K562 (cell line): ENCODE measurements at regions not wholly inside any gene's neighbourhood (a gene's known extent, or its start where the extent isn't known, plus 50 kb on each side); places are given as distances from the start of the nearest gene placed in this dataset.

Experiments
- CAMTA2 ChIP-seq: fragments of 250-450 bp; sonication (Bioruptor Pico); conservative IDR thresholded peaks from 2 replicates; pipeline ENCODE4 v1.5.1; 2022
- CCAR2 ChIP-seq: fragments of 200-400 bp; formaldehyde crosslinking; IDR thresholded peaks from 2 replicates; pipeline ENCODE4 v1.6.1; 2017; ENCODE audit warnings: mild to moderate bottlenecking, low read depth, low read length
- HSF4 ChIP-seq: fragments of 250-450 bp; sonication (Bioruptor Pico); IDR thresholded peaks from 2 replicates; pipeline ENCODE4 v2.1.2; 2022; ENCODE audit warnings: mild to moderate bottlenecking, moderate library complexity, borderline replicate concordance
- MCM2 ChIP-seq: fragments of 450-650 bp; IDR thresholded peaks from 2 replicates; pipeline ENCODE4 v1.6.1; 2017; ENCODE audit warnings: low read depth, mild to moderate bottlenecking
- NFYB ChIP-seq: IDR thresholded peaks from 2 replicates; pipeline ENCODE4 v1.6.1; 2011; ENCODE audit warnings: mild to moderate bottlenecking, moderate library complexity; ENCODE audit not compliant: insufficient read length; ENCODE audit errors: extremely low read depth
- TF ChIP-seq, protein P1 (sequence below), 2 experiments: fragments of 450-650 bp; conservative IDR thresholded peaks; 2 replicates each; pipeline ENCODE4 v1.6.1; 2017; ENCODE audit warnings: mild to moderate bottlenecking in 2 of 2, moderate library complexity in 2 of 2
- TF ChIP-seq, protein P2 (sequence below): IDR thresholded peaks from 2 replicates; pipeline ENCODE4 v1.6.1; 2011; ENCODE audit not compliant: insufficient read length; ENCODE audit errors: extremely low read depth
- TF ChIP-seq, protein P3 (sequence below): fragments of 200-800 bp; sonication (Bioruptor generic); IDR thresholded peaks from 2 replicates; pipeline ENCODE4 v1.6.1; 2016; ENCODE audit warnings: missing genetic modification characterization, missing compliant biosample characterization

DNA sequence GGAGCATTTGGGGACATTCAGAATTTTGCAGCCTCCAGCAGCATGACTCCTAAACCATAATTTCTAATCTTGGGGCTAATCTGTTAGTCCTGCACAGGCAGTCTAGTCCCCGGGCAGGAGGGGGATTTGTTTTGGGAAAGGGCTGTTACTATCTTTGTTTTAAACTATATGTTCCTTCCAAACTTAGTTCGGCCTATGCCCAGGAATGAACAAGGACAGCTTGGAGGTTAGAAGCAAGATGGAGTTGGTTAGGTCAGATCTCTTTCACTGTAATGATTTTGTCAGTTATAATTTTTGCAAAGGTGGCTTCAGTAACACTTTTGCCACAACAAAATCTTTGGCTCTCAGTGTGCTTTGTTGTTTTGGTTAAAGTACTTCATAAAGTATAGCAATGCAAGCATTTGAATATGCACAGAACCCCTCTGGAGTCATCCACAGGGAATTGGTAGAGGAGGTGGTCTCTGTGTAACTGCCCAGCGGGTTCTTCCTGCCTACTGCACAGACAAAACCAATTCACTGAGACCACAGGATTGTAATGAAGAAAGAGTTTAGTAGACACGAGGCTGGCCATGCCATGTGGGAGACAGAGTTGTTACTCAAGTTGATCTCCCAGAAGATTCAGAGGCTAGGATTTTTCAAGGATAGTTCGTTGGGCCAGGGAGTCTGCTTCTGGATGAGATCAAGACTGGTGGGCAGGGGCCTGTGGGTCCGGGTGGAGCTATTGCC is 224.1 kb upstream of the MYLIP start (continued):
- TF ChIP-seq, protein P1, sequence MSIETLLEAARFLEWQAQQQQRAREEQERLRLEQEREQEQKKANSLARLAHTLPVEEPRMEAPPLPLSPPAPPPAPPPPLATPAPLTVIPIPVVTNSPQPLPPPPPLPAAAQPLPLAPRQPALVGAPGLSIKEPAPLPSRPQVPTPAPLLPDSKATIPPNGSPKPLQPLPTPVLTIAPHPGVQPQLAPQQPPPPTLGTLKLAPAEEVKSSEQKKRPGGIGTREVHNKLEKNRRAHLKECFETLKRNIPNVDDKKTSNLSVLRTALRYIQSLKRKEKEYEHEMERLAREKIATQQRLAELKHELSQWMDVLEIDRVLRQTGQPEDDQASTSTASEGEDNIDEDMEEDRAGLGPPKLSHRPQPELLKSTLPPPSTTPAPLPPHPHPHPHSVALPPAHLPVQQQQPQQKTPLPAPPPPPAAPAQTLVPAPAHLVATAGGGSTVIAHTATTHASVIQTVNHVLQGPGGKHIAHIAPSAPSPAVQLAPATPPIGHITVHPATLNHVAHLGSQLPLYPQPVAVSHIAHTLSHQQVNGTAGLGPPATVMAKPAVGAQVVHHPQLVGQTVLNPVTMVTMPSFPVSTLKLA (conservative IDR thresholded peaks at IDR 0.05): no peak
- TF ChIP-seq MCM2 (no peak), CCAR2 (no peak), HSF4 (CRISPR knock-in tag) (peak; percentile 96), NFYB (no peak), CAMTA2 (CRISPR knock-in tag) (peak; percentile 94)
- TF ChIP-seq, protein P2, sequence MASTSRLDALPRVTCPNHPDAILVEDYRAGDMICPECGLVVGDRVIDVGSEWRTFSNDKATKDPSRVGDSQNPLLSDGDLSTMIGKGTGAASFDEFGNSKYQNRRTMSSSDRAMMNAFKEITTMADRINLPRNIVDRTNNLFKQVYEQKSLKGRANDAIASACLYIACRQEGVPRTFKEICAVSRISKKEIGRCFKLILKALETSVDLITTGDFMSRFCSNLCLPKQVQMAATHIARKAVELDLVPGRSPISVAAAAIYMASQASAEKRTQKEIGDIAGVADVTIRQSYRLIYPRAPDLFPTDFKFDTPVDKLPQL: no peak
- TF ChIP-seq, protein P3, sequence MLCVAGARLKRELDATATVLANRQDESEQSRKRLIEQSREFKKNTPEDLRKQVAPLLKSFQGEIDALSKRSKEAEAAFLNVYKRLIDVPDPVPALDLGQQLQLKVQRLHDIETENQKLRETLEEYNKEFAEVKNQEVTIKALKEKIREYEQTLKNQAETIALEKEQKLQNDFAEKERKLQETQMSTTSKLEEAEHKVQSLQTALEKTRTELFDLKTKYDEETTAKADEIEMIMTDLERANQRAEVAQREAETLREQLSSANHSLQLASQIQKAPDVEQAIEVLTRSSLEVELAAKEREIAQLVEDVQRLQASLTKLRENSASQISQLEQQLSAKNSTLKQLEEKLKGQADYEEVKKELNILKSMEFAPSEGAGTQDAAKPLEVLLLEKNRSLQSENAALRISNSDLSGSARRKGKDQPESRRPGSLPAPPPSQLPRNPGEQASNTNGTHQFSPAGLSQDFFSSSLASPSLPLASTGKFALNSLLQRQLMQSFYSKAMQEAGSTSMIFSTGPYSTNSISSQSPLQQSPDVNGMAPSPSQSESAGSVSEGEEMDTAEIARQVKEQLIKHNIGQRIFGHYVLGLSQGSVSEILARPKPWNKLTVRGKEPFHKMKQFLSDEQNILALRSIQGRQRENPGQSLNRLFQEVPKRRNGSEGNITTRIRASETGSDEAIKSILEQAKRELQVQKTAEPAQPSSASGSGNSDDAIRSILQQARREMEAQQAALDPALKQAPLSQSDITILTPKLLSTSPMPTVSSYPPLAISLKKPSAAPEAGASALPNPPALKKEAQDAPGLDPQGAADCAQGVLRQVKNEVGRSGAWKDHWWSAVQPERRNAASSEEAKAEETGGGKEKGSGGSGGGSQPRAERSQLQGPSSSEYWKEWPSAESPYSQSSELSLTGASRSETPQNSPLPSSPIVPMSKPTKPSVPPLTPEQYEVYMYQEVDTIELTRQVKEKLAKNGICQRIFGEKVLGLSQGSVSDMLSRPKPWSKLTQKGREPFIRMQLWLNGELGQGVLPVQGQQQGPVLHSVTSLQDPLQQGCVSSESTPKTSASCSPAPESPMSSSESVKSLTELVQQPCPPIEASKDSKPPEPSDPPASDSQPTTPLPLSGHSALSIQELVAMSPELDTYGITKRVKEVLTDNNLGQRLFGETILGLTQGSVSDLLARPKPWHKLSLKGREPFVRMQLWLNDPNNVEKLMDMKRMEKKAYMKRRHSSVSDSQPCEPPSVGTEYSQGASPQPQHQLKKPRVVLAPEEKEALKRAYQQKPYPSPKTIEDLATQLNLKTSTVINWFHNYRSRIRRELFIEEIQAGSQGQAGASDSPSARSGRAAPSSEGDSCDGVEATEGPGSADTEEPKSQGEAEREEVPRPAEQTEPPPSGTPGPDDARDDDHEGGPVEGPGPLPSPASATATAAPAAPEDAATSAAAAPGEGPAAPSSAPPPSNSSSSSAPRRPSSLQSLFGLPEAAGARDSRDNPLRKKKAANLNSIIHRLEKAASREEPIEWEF (CRISPR knock-in tag): peak; percentile 98
